ENCODE measurements at regions not wholly inside any gene's neighbourhood (a gene's known extent, or its start where the extent isn't known, plus 50 kb on each side); places are given as distances from the start of the nearest gene placed in this dataset.

GRCh38 chr18:5693699-5694294 is 150.0 kb upstream of the EPB41L3 start:
- Mint-ChIP-seq H3K4me1 (no peaks in the 10 kb centered on the region), H3K27me3 (ENCODE audit: insufficient read depth) (no peaks in the 10 kb centered on the region), H3K9me3 (peaks cover 15% of the 10 kb centered on the region), H3K36me3 (ENCODE audit: low read depth) (no peaks in the 10 kb centered on the region), H3K27ac (no peak overlapping the region), H3K4me3 (no peak overlapping the region)
- no peaks in the 10 kb centered on the region for H3K27me3 ChIP-seq (ENCODE audit: control insufficient read depth, insufficient read depth, low read length, poor library complexity, severe bottlenecking)
- H3K4me3 ChIP-seq (ENCODE audit: low read length): no peak overlapping the region
- H3K9me3 ChIP-seq (ENCODE audit: control insufficient read depth, low read length): no peaks in the 10 kb centered on the region
- H3K9ac ChIP-seq (ENCODE audit: extremely low read depth, low read length, poor library complexity, severe bottlenecking): no peak overlapping the region
- H3K36me3 ChIP-seq (ENCODE audit: control insufficient read depth, insufficient read depth, low read length): no peaks in the 10 kb centered on the region
- H3K4me1 ChIP-seq (ENCODE audit: control insufficient read depth, insufficient read depth, low read length): no peaks in the 10 kb centered on the region
- WGBS, 2 experiments (ENCODE audit: insufficient coverage in 1 of 2, insufficient read length in 1 of 2): 92 to 97% methylated on average over 4 to 6 of the region's 6 CpGs
- H3K27ac ChIP-seq (ENCODE audit: low read depth, low read length): no peak overlapping the region
- no peak for TF ChIP-seq CTCF (conservative IDR thresholded peaks at IDR 0.05)
- no peak for DNase-seq

- no peak for DNase-seq
- no peak for TF ChIP-seq CTCF (conservative IDR thresholded peaks at IDR 0.05)
- Mint-ChIP-seq H3K4me3 (no peak overlapping the region), H3K4me1 (peaks cover 8% of the 10 kb centered on the region), H3K36me3 (ENCODE audit: low read depth) (no peaks in the 10 kb centered on the region), H3K27me3 (ENCODE audit: insufficient read depth) (no peaks in the 10 kb centered on the region), H3K27ac (no peak overlapping the region), H3K9me3 (peaks cover 9% of the 10 kb centered on the region)
- Histone ChIP-seq H3K27ac (ENCODE audit: low read depth, low read length) (no peak overlapping the region), H3K27me3 (ENCODE audit: control insufficient read depth, insufficient read depth, low read length, poor library complexity, severe bottlenecking) (no peaks in the 10 kb centered on the region), H3K9ac (ENCODE audit: extremely low read depth, low read length, poor library complexity, severe bottlenecking) (no peak overlapping the region), H3K9me3 (ENCODE audit: control insufficient read depth, low read length) (no peaks in the 10 kb centered on the region), H3K36me3 (ENCODE audit: control insufficient read depth, insufficient read depth, low read length) (no peaks in the 10 kb centered on the region), H3K4me3 (ENCODE audit: low read length) (no peak overlapping the region), H3K4me1 (ENCODE audit: control insufficient read depth, insufficient read depth, low read length) (no peaks in the 10 kb centered on the region)
- 38% methylated on average over 3 of the region's 3 CpGs; no CpG with 5 or more reads in 1 of the 2 experiments for WGBS, 2 experiments (ENCODE audit: insufficient coverage in 1 of 2, insufficient read length in 1 of 2)
Measured at GRCh38 chr18:5678779-5679406, 135.1 kb upstream of the EPB41L3 start.

GRCh38 chr18:5678278-5678677 is 134.5 kb upstream of the EPB41L3 start:
- Mint-ChIP-seq H3K4me3 (no peak overlapping the region), H3K36me3 (ENCODE audit: low read depth) (no peaks in the 10 kb centered on the region), H3K27ac (no peak overlapping the region), H3K27me3 (ENCODE audit: insufficient read depth) (no peaks in the 10 kb centered on the region), H3K9me3 (peaks cover 9% of the 10 kb centered on the region), H3K4me1 (peaks cover 8% of the 10 kb centered on the region)
- Histone ChIP-seq H3K4me3 (ENCODE audit: low read length) (no peak overlapping the region), H3K27me3 (ENCODE audit: control insufficient read depth, insufficient read depth, low read length, poor library complexity, severe bottlenecking) (no peaks in the 10 kb centered on the region), H3K9me3 (ENCODE audit: control insufficient read depth, low read length) (no peaks in the 10 kb centered on the region), H3K36me3 (ENCODE audit: control insufficient read depth, insufficient read depth, low read length) (no peaks in the 10 kb centered on the region), H3K27ac (ENCODE audit: low read depth, low read length) (no peak overlapping the region), H3K4me1 (ENCODE audit: control insufficient read depth, insufficient read depth, low read length) (no peaks in the 10 kb centered on the region), H3K9ac (ENCODE audit: extremely low read depth, low read length, poor library complexity, severe bottlenecking) (no peak overlapping the region)
- DNase-seq: no peak
- no peak for TF ChIP-seq CTCF (conservative IDR thresholded peaks at IDR 0.05)
- 78 to 79% methylated on average over 2 to 3 of the region's 3 CpGs for WGBS, 2 experiments (ENCODE audit: insufficient coverage in 1 of 2, insufficient read length in 1 of 2)
